ENCODE measurements at regions not wholly inside any gene's neighbourhood (a gene's known extent, or its start where the extent isn't known, plus 50 kb on each side); places are given as distances from the start of the nearest gene placed in this dataset.

DNA sequence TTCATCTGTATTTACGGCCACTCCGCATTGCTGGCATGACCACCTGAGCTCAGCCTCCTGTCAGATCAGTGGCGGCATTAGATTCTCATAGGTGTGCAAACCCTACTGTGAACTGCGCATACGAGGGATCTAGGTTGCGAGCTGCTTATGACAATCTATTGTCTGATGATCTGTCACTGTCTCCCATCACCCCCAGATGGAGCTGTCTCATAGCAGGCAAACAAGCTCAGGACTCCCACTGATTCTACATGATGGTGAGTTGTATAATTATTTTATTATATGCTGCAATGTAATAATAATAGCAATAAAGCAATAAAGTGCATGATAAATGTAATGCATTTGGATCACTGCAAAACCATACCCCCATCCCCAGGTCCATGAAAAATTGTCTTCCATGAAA is 1172.9 kb upstream of the AUTS2 start:
- H3K4me3 ChIP-seq (ENCODE audit: low read length in 2 of 2): no peak overlapping the region
- no peak overlapping the region for H3K27ac ChIP-seq (ENCODE audit: low read depth in 1 of 2, low read length in 1 of 2)
- 89% methylated on average over 6 of the region's 6 CpGs for WGBS
- no peaks in the 10 kb centered on the region for H3K4me1 ChIP-seq (ENCODE audit: control insufficient read depth in 2 of 2, insufficient read depth in 2 of 2, low read length in 2 of 2)
- no peaks in the 10 kb centered on the region for H3K27me3 ChIP-seq (ENCODE audit: control insufficient read depth in 2 of 2, insufficient read depth in 1 of 2, low read length in 1 of 2)
- H3K9me3 ChIP-seq (ENCODE audit: control insufficient read depth in 2 of 2, insufficient read depth in 1 of 2, low read length in 1 of 2): peaks cover 0 to 19% of the 10 kb centered on the region in 2 donors
- H3K36me3 ChIP-seq (ENCODE audit: control insufficient read depth in 2 of 2, insufficient read depth in 2 of 2, low read length in 1 of 2): no peaks in the 10 kb centered on the region
- no peak for DNase-seq (ENCODE audit: low read depth in 6 of 9, low spot score in 9 of 9)

DNA sequence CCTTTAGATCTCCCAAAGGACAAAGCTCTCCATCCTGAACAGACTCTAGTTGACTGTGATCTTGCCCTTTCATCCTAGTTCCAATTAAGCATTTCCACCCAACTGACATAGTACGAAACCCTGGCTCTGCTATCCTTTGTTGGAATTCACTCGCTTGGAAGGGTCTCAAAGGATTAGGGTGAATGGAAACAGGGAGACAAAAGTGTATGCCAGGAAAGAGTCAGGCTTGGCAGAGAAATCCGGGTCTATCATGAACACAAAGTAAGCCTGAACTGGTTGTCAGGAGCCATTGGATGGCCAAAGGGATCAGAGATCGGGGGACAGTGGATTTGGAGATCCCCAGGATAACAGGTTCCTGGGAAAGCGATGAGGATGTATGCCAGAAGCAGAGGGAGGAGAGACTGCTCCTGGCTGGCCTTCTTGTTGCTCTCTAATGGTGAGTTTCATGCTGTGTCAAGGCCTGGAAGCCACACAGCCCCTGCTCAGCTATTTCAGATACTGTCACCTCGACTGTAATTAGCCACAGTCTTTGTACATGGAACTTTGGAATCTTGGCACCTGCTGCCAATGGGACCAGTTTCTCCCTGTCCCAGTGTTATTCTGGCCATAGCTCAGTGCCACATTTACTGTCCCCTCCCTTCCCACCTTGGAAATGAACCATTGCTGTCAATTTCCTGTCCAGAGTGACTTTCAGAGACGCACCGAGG is 1168.7 kb upstream of the AUTS2 start:
- H3K27ac ChIP-seq (ENCODE audit: low read depth in 1 of 2, low read length in 1 of 2): no peak overlapping the region
- 85% methylated on average over 8 of the region's 8 CpGs for WGBS
- no peak for DNase-seq (ENCODE audit: low read depth in 6 of 9, low spot score in 9 of 9)

DNA sequence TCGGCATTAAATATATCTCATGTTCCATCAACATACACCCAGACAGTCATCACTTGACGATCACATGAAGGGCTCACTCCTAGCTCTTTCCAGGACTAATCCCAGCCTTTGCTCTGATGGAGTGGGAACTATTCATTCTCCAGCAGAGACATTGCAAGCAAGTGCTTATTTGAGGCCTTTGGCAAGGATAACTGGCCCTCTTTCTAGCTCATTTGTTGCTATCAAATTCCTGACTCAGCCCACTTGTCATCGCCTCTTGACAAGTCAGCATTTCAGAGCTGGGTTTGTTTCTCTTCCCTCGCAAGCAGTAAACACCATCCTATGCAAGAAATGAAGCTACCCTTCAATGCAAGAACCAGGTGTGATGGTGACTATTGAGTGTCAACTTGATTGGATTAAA is 1165.7 kb upstream of the AUTS2 start:
- WGBS: 95% methylated on average over 4 of the region's 4 CpGs
- Histone ChIP-seq H3K4me3 (ENCODE audit: low read length in 2 of 2) (no peak overlapping the region), H3K9me3 (ENCODE audit: control insufficient read depth in 2 of 2, insufficient read depth in 1 of 2, low read length in 1 of 2) (peaks cover 2 to 15% of the 10 kb centered on the region in 2 donors), H3K4me1 (ENCODE audit: control insufficient read depth in 2 of 2, insufficient read depth in 2 of 2, low read length in 2 of 2) (no peaks in the 10 kb centered on the region), H3K27ac (ENCODE audit: low read depth in 1 of 2, low read length in 1 of 2) (no peak overlapping the region), H3K27me3 (ENCODE audit: control insufficient read depth in 2 of 2, insufficient read depth in 1 of 2, low read length in 1 of 2) (no peaks in the 10 kb centered on the region), H3K36me3 (ENCODE audit: control insufficient read depth in 2 of 2, insufficient read depth in 2 of 2, low read length in 1 of 2) (no peaks in the 10 kb centered on the region)
- DNase-seq (ENCODE audit: low read depth in 6 of 9, low spot score in 9 of 9): no peak

More for the DNA sequence above, 1168.7 kb upstream of the AUTS2 start:
- no peaks in the 10 kb centered on the region for H3K36me3 ChIP-seq (ENCODE audit: control insufficient read depth in 2 of 2, insufficient read depth in 2 of 2, low read length in 1 of 2)
- no peaks in the 10 kb centered on the region for H3K27me3 ChIP-seq (ENCODE audit: control insufficient read depth in 2 of 2, insufficient read depth in 1 of 2, low read length in 1 of 2)
- H3K4me3 ChIP-seq (ENCODE audit: low read length in 2 of 2): no peak overlapping the region
- H3K4me1 ChIP-seq (ENCODE audit: control insufficient read depth in 2 of 2, insufficient read depth in 2 of 2, low read length in 2 of 2): no peaks in the 10 kb centered on the region
- peaks cover 2 to 18% of the 10 kb centered on the region in 2 donors for H3K9me3 ChIP-seq (ENCODE audit: control insufficient read depth in 2 of 2, insufficient read depth in 1 of 2, low read length in 1 of 2)

DNA sequence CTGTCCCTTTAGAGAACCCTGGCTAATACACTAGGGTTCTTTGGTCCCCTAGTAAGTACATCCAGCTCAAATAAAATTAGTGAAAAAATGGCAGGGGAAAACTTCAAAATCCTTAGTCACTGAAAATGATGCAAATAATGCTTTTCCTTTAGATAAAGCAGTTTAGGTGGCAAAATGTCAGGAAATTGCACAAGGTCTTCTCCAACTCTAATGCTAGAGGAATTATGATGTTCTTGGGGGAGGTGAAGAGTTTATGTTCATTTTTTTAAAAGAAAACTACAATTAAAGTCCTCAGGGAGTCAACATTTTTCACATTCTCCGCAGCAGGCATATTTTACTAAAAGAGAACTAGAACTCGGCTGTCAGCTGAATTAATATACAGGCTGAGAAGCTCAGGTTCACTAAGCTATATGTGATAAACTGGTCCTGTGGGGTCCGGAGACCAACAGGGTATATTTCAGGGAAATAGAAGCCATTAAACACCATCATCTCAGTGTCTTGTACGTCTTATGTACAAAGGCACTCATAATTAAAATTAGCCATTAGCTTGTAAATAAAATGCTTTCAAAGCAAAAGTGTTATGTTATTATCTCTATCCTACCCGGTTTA is 1164.7 kb upstream of the AUTS2 start:
- Histone ChIP-seq H3K4me1 (ENCODE audit: control insufficient read depth in 2 of 2, insufficient read depth in 2 of 2, low read length in 2 of 2) (no peaks in the 10 kb centered on the region), H3K9me3 (ENCODE audit: control insufficient read depth in 2 of 2, insufficient read depth in 1 of 2, low read length in 1 of 2) (peaks cover 2 to 15% of the 10 kb centered on the region in 2 donors), H3K27ac (ENCODE audit: low read depth in 1 of 2, low read length in 1 of 2) (no peak overlapping the region), H3K27me3 (ENCODE audit: control insufficient read depth in 2 of 2, insufficient read depth in 1 of 2, low read length in 1 of 2) (no peaks in the 10 kb centered on the region), H3K36me3 (ENCODE audit: control insufficient read depth in 2 of 2, insufficient read depth in 2 of 2, low read length in 1 of 2) (no peaks in the 10 kb centered on the region), H3K4me3 (ENCODE audit: low read length in 2 of 2) (no peak overlapping the region)
- DNase-seq (ENCODE audit: low read depth in 6 of 9, low spot score in 9 of 9): no peak
- WGBS: 89% methylated on average over 5 of the region's 5 CpGs

DNA sequence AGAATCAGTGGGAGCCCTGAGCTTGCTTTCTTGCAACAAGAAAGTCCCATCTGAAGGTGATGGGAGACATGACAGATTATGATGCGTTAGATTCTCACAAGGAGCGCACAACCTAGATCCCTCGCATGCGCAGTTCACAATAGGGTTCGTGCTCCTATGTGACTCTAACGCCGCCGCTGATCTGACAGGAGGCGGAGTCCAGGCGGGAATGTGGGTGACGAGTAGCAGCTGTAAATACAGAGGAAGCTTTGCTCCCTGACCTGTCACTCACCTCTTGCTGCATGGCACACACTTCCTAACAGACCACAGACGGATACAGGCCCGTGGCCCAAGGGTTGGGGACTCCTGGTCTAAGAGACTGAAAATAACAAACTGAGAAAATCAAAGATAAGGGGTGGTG is 1163.4 kb upstream of the AUTS2 start:
- Histone ChIP-seq H3K4me3 (ENCODE audit: low read length in 2 of 2) (no peak overlapping the region), H3K27me3 (ENCODE audit: control insufficient read depth in 2 of 2, insufficient read depth in 1 of 2, low read length in 1 of 2) (no peaks in the 10 kb centered on the region), H3K36me3 (ENCODE audit: control insufficient read depth in 2 of 2, insufficient read depth in 2 of 2, low read length in 1 of 2) (no peaks in the 10 kb centered on the region), H3K27ac (ENCODE audit: low read depth in 1 of 2, low read length in 1 of 2) (no peak overlapping the region), H3K4me1 (ENCODE audit: control insufficient read depth in 2 of 2, insufficient read depth in 2 of 2, low read length in 2 of 2) (no peaks in the 10 kb centered on the region), H3K9me3 (ENCODE audit: control insufficient read depth in 2 of 2, insufficient read depth in 1 of 2, low read length in 1 of 2) (peaks cover 2 to 15% of the 10 kb centered on the region in 2 donors)
- 53% methylated on average over 13 of the region's 13 CpGs for WGBS
- no peak for DNase-seq (ENCODE audit: low read depth in 6 of 9, low spot score in 9 of 9)

DNA sequence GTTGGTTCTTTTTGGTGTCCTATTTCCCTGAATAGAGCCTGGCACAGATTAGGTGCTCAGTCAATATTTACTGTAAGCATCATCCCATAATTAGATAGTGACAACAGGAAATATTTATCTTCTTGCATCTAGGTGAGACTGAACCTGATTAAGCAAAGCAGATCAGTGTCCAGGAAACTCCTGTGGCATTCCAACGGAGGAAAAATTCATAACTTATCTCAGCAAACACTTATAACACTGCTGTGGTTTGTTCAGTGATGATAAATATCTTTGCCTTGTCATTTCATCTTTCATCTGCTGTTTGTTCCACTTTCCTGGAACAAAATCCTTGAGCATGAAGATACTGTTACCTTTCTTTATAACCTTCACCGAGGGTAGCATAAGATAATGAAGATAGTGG is 1160.3 kb upstream of the AUTS2 start:
- DNase-seq (ENCODE audit: low read depth in 6 of 9, low spot score in 9 of 9): no peak
- Histone ChIP-seq H3K4me1 (ENCODE audit: control insufficient read depth in 2 of 2, insufficient read depth in 2 of 2, low read length in 2 of 2) (no peaks in the 10 kb centered on the region), H3K27ac (ENCODE audit: low read depth in 1 of 2, low read length in 1 of 2) (no peak overlapping the region), H3K36me3 (ENCODE audit: control insufficient read depth in 2 of 2, insufficient read depth in 2 of 2, low read length in 1 of 2) (no peaks in the 10 kb centered on the region), H3K4me3 (ENCODE audit: low read length in 2 of 2) (no peak overlapping the region), H3K9me3 (ENCODE audit: control insufficient read depth in 2 of 2, insufficient read depth in 1 of 2, low read length in 1 of 2) (peaks cover 1 to 5% of the 10 kb centered on the region in 2 donors), H3K27me3 (ENCODE audit: control insufficient read depth in 2 of 2, insufficient read depth in 1 of 2, low read length in 1 of 2) (no peaks in the 10 kb centered on the region)
- 76% methylated on average over 2 of the region's 2 CpGs for WGBS

DNA sequence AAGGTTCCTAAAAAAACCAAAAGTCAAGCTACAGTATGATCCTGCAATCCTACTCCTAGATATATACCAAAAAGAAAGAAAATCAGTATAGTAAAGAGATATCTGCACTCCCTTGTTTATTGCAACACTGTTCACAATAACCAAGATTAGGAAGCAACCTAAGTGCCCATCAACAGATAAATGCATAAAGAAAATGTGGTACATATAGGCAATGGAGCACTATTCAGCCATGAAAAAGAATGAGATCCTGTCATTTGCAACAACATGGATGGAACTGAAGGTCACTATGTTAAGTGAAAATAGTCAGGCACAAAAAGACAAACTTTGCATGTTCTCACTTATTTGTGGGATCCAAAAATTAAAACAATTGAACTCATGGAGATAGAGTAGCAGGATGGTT is 1159.5 kb upstream of the AUTS2 start:
- no peak overlapping the region for H3K27ac ChIP-seq (ENCODE audit: low read depth in 1 of 2, low read length in 1 of 2)
- DNase-seq (ENCODE audit: low read depth in 6 of 9, low spot score in 9 of 9): no peak
- H3K9me3 ChIP-seq (ENCODE audit: control insufficient read depth in 2 of 2, insufficient read depth in 1 of 2, low read length in 1 of 2): peaks cover 1 to 8% of the 10 kb centered on the region in 2 donors

DNA sequence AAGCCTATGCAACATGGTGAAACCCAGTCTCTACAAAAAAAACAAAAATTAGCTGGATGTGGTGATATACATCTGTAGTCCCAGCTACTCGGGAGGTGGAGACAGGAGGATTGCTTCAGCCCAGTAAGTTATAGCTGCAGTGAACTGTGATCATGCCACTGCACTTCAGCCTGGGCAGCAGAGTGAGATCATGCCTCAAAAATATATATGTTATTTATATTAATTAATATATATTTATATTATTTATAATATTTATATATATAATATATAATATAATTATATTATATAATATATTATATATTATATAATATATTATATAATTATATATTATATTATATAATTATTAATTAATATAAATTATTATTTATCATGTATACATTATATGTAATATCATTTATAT is 1158.4 kb upstream of the AUTS2 start:
- H3K27ac ChIP-seq (ENCODE audit: low read depth in 1 of 2, low read length in 1 of 2): no peak overlapping the region
- no peak for DNase-seq (ENCODE audit: low read depth in 6 of 9, low spot score in 9 of 9)
- H3K36me3 ChIP-seq (ENCODE audit: control insufficient read depth in 2 of 2, insufficient read depth in 2 of 2, low read length in 1 of 2): no peaks in the 10 kb centered on the region
- H3K27me3 ChIP-seq (ENCODE audit: control insufficient read depth in 2 of 2, insufficient read depth in 1 of 2, low read length in 1 of 2): no peaks in the 10 kb centered on the region
- WGBS: 95% methylated on average over 1 of the region's 1 CpG
- H3K4me3 ChIP-seq (ENCODE audit: low read length in 2 of 2): no peak overlapping the region
- H3K9me3 ChIP-seq (ENCODE audit: control insufficient read depth in 2 of 2, insufficient read depth in 1 of 2, low read length in 1 of 2): peaks cover 0 to 7% of the 10 kb centered on the region in 2 donors
- H3K4me1 ChIP-seq (ENCODE audit: control insufficient read depth in 2 of 2, insufficient read depth in 2 of 2, low read length in 2 of 2): no peaks in the 10 kb centered on the region

More for the DNA sequence above, 1159.5 kb upstream of the AUTS2 start:
- Histone ChIP-seq H3K4me1 (ENCODE audit: control insufficient read depth in 2 of 2, insufficient read depth in 2 of 2, low read length in 2 of 2) (no peaks in the 10 kb centered on the region), H3K27me3 (ENCODE audit: control insufficient read depth in 2 of 2, insufficient read depth in 1 of 2, low read length in 1 of 2) (no peaks in the 10 kb centered on the region), H3K4me3 (ENCODE audit: low read length in 2 of 2) (no peak overlapping the region), H3K36me3 (ENCODE audit: control insufficient read depth in 2 of 2, insufficient read depth in 2 of 2, low read length in 1 of 2) (no peaks in the 10 kb centered on the region)

DNA sequence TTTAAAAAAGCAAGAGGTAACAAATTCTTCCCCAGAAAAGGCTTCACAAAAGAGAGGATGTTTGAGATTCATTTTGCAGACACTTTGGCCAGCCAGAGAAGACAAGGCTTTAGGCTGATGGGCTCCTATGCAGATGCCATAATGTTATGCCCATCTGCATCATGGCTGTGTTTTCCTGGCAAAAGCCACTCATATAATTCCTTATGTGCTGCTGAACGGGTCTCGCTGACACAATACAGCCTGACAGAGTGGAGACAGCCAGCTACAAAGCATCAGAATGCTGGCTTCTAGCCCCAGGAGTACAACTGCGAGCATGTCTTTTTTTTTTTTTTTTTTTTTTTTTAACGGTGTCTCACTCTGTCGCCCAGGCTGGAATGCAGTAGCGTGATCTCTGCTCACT is 1157.4 kb upstream of the AUTS2 start:
- Histone ChIP-seq H3K27ac (ENCODE audit: low read depth in 1 of 2, low read length in 1 of 2) (no peak overlapping the region), H3K27me3 (ENCODE audit: control insufficient read depth in 2 of 2, insufficient read depth in 1 of 2, low read length in 1 of 2) (no peaks in the 10 kb centered on the region), H3K9me3 (ENCODE audit: control insufficient read depth in 2 of 2, insufficient read depth in 1 of 2, low read length in 1 of 2) (peaks cover 0 to 10% of the 10 kb centered on the region in 2 donors), H3K36me3 (ENCODE audit: control insufficient read depth in 2 of 2, insufficient read depth in 2 of 2, low read length in 1 of 2) (no peaks in the 10 kb centered on the region), H3K4me3 (ENCODE audit: low read length in 2 of 2) (no peak overlapping the region), H3K4me1 (ENCODE audit: control insufficient read depth in 2 of 2, insufficient read depth in 2 of 2, low read length in 2 of 2) (no peaks in the 10 kb centered on the region)
- 91% methylated on average over 6 of the region's 6 CpGs for WGBS
- DNase-seq (ENCODE audit: low read depth in 6 of 9, low spot score in 9 of 9): peak in 4 of 9 donors; percentile 3 to 33 (median 16)

Measured in thymus (tissue), 11 donors.